HG03432 (cell line): ENCODE measurements at regions not wholly inside any gene's neighbourhood (a gene's known extent, or its start where the extent isn't known, plus 50 kb on each side); places are given as distances from the start of the nearest gene placed in this dataset.

Experiments
- ATAC-seq: cut with Tn5 transposase; IDR thresholded peaks from one replicate; pipeline ENCODE4 v1.9.1; 2021; ENCODE audit warnings: mild to moderate bottlenecking, moderate library complexity; ENCODE audit not compliant: unreplicated experiment

- ATAC-seq = no peak
Observed at GRCh38 chr9:80131627-80132026, 559.9 kb downstream of the TLE4 start.

GRCh38 chr9:80127920-80128319, 556.2 kb downstream of the TLE4 start:
- ATAC-seq = no peak

GRCh38 chr9:80125731-80126264, 554.0 kb downstream of the TLE4 start:
- no peak for ATAC-seq

GRCh38 chr9:80117031-80117430, 545.3 kb downstream of the TLE4 start:
- ATAC-seq = no peak

GRCh38 chr9:80114241-80114640, 542.5 kb downstream of the TLE4 start:
- ATAC-seq = no peak

- no peak for ATAC-seq
Observed at GRCh38 chr9:80107931-80108660, 536.3 kb downstream of the TLE4 start.

GRCh38 chr9:80097476-80097875, 525.7 kb downstream of the TLE4 start:
- ATAC-seq = no peak

- no peak for ATAC-seq
Observed at GRCh38 chr9:80094176-80094771, 522.5 kb downstream of the TLE4 start.

- no peak for ATAC-seq
Observed at GRCh38 chr9:80093695-80094094, 521.9 kb downstream of the TLE4 start.

- ATAC-seq = no peak
Observed at GRCh38 chr9:80091526-80091925, 519.8 kb downstream of the TLE4 start.

- ATAC-seq = no peak
Observed at GRCh38 chr9:80090317-80090716, 518.6 kb downstream of the TLE4 start.

- no peak for ATAC-seq
Observed at GRCh38 chr9:80086822-80087345, 515.1 kb downstream of the TLE4 start.

GRCh38 chr9:80086386-80086785, 514.6 kb downstream of the TLE4 start:
- no peak for ATAC-seq

GRCh38 chr9:80085668-80086067, 513.9 kb downstream of the TLE4 start:
- no peak for ATAC-seq

GRCh38 chr9:80082213-80082612, 510.4 kb downstream of the TLE4 start:
- ATAC-seq = no peak

GRCh38 chr9:80078826-80079225, 507.1 kb downstream of the TLE4 start:
- no peak for ATAC-seq

GRCh38 chr9:80077059-80077458, 505.3 kb downstream of the TLE4 start:
- no peak for ATAC-seq

GRCh38 chr9:80076162-80076561, 504.4 kb downstream of the TLE4 start:
- ATAC-seq = no peak

GRCh38 chr9:80074439-80074838, 502.7 kb downstream of the TLE4 start:
- ATAC-seq = no peak

GRCh38 chr9:80072451-80072850, 500.7 kb downstream of the TLE4 start:
- no peak for ATAC-seq

GRCh38 chr9:80070071-80070742, 498.4 kb downstream of the TLE4 start:
- ATAC-seq = no peak

GRCh38 chr9:80066931-80067330, 495.2 kb downstream of the TLE4 start:
- no peak for ATAC-seq
